Stimulated activated CD4-positive, alpha-beta T cell treated with anti-CD3 and anti-CD28 coated beads, Interleukin-12 subunit alpha, Interleukin-12 subunit beta, amount 100 ng/mL, for 24 hours (primary cell): ENCODE measurements at regions not wholly inside any gene's neighbourhood (a gene's known extent, or its start where the extent isn't known, plus 50 kb on each side); places are given as distances from the start of the nearest gene placed in this dataset.

Experiments
- DNase-seq, 2 experiments: peaks; one replicate each; pipeline ENCODE4 v3.0.0-alpha.2; 2020; ENCODE audit warnings: low read depth in 2 of 2

- no peak for DNase-seq
Measured at GRCh38 chr6:137271245-137272183, 52.3 kb upstream of the IFNGR1 start.

DNA sequence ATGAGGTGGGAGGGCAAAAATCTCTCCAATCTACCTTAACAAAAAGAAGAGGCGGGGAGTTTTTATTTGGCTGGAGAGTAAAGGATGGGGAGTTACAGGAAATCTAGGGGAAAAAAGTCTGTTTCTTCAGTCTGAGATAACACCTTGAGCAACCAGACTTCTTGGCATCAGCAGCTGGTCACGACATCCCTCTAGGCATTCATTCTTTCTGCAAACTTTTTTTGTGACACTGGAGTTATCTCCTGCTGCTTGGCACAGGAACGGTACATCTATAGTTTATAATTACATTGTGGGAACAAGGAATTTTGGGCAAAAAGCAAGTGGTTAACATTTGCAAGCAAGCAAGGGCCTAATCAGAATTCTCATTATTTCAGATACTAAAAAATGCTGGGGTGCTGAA, 50.6 kb upstream of the IFNGR1 start:
- no peak for DNase-seq

DNA sequence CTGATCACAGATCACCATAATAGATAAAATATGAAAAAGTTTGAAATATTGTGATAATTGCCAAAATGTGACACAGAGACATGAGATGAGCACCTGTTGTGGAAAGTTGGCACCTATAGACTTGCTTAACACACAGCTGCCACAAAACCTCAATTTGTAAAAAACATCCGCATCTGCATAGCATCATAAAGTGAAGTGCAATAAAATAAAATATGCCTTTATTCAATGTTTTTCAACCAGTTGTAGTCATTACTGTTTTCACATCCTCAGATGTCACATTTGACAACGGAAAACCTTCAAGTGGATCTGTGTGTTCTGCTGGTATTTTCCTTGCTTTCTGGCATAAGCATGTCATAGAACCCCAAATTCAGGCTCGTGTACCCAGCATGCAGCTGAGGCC, 50.2 kb upstream of the IFNGR1 start:
- no peak for DNase-seq
